Subcutaneous abdominal adipose tissue (tissue), 5 donors: ENCODE measurements at regions not wholly inside any gene's neighbourhood (a gene's known extent, or its start where the extent isn't known, plus 50 kb on each side); places are given as distances from the start of the nearest gene placed in this dataset.

ENCODE experiments used
- H3K27ac ChIP-seq: one replicate; pipeline ENCODE4 v1.7.0; 2013; ENCODE audit warnings: low read depth, mild to moderate bottlenecking, inconsistent platforms, low read length, moderate library complexity
- H3K27me3 ChIP-seq, 5 donors: one replicate each; pipeline ENCODE4 v1.7.0; 2013; ENCODE audit warnings: low read length in 5 of 5, inconsistent platforms in 1 of 5; ENCODE audit not compliant: control insufficient read depth in 5 of 5, insufficient read depth in 4 of 5
- H3K36me3 ChIP-seq, 5 donors: one replicate each; pipeline ENCODE4 v1.7.0; 2013; ENCODE audit warnings: low read length in 5 of 5; ENCODE audit not compliant: control insufficient read depth in 5 of 5, insufficient read depth in 5 of 5
- H3K4me1 ChIP-seq, 5 donors: one replicate each; pipeline ENCODE4 v1.7.0; 2013; ENCODE audit warnings: low read length in 5 of 5, mild to moderate bottlenecking in 3 of 5, moderate library complexity in 1 of 5; ENCODE audit not compliant: control insufficient read depth in 5 of 5, insufficient read depth in 5 of 5
- H3K4me3 ChIP-seq, 5 donors: one replicate each; pipeline ENCODE4 v1.7.0; 2013; ENCODE audit warnings: low read length in 5 of 5, low read depth in 1 of 5
- H3K9ac ChIP-seq, 5 donors: one replicate each; pipeline ENCODE4 v1.7.0; 2013; ENCODE audit warnings: low read length in 5 of 5, mild to moderate bottlenecking in 4 of 5, moderate library complexity in 3 of 5
- H3K9me3 ChIP-seq, 5 donors: one replicate each; pipeline ENCODE4 v1.7.0; 2013; ENCODE audit warnings: low read length in 5 of 5; ENCODE audit not compliant: control insufficient read depth in 5 of 5
- donor health status: healthy.
- donor health status: healthy.
- donor health status: healthy.
- donor health status: healthy.
- donor health status: healthy.

GRCh38 chr10:20959242-20959641 lies 62.1 kb upstream of the NEBL start:
- Histone ChIP-seq H3K4me1 (peaks cover 0 to 24% (median 12%) of the 10 kb centered on the region in 5 donors), H3K9ac (no peak overlapping the region), H3K27ac (no peak overlapping the region), H3K4me3 (no peak overlapping the region), H3K9me3 (peaks cover 0 to under 1% (median 0%) of the 10 kb centered on the region in 5 donors), H3K36me3 (no peaks in the 10 kb centered on the region), H3K27me3 (no peaks in the 10 kb centered on the region)

- H3K27ac ChIP-seq = no peak overlapping the region
- peaks cover 0 to 24% (median 12%) of the 10 kb centered on the region in 5 donors for H3K4me1 ChIP-seq
- no peak overlapping the region for H3K4me3 ChIP-seq
- no peak overlapping the region for H3K9ac ChIP-seq
- no peaks in the 10 kb centered on the region for H3K9me3 ChIP-seq
- H3K36me3 ChIP-seq = no peaks in the 10 kb centered on the region
- H3K27me3 ChIP-seq = no peaks in the 10 kb centered on the region
These were observed 61.7 kb upstream of the NEBL start for GRCh38 chr10:20958764-20959163.

DNA sequence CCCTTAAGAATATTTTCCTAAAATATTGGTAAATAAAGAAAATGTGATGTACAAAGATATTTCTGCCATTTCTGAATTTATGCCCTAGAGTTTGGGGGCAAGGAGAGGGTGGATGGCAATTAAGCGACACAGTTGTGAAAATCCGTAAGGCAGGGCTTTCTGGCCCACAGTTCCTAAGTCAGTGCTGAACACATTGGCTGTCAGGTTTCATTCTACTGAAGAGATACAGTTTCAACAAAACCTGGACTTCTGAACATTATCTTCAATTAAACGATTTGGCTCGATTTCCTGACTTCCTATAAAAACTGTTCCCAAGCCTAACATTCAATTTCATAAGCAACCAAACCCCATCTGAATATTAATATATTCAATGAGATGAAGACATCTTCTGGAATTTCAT lies 61.1 kb upstream of the NEBL start:
- no peaks in the 10 kb centered on the region for H3K36me3 ChIP-seq
- H3K9me3 ChIP-seq = no peaks in the 10 kb centered on the region
- H3K27me3 ChIP-seq = no peaks in the 10 kb centered on the region
- H3K9ac ChIP-seq = no peak overlapping the region
- H3K4me3 ChIP-seq = no peak overlapping the region
- peaks cover 0 to 24% (median 12%) of the 10 kb centered on the region in 5 donors for H3K4me1 ChIP-seq
- peak overlapping the region; percentile 31 for H3K27ac ChIP-seq

GRCh38 chr10:20957744-20958143 lies 60.6 kb upstream of the NEBL start:
- H3K4me1 ChIP-seq = peaks cover 0 to 24% (median 12%) of the 10 kb centered on the region in 5 donors
- no peak overlapping the region for H3K9ac ChIP-seq
- no peak overlapping the region for H3K4me3 ChIP-seq
- H3K27me3 ChIP-seq = no peaks in the 10 kb centered on the region
- no peaks in the 10 kb centered on the region for H3K9me3 ChIP-seq
- no peaks in the 10 kb centered on the region for H3K36me3 ChIP-seq
- peak overlapping the region; percentile 31 for H3K27ac ChIP-seq

DNA sequence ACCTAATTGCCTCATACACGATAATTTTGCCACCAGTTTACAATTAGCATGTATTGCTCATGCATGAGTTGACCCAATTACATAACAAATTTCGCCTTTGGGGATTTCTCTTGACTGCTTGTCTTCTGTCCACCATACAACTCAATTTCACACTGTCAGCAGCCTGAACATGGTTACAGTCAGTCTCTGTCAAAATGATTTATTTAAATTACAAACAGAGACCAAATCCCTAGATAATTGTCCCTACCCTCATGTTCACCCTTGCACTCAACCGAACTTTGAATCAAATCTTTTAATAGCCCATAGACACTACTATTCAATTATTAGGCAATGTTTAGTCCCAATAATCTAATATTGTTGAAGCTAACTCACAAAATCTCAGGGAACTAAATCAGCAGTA lies 59.7 kb upstream of the NEBL start:
- Histone ChIP-seq H3K4me3 (no peak overlapping the region), H3K27ac (no peak overlapping the region), H3K4me1 (peaks cover 0 to 24% (median 12%) of the 10 kb centered on the region in 5 donors), H3K9me3 (no peaks in the 10 kb centered on the region), H3K36me3 (no peaks in the 10 kb centered on the region), H3K27me3 (no peaks in the 10 kb centered on the region), H3K9ac (no peak overlapping the region)

DNA sequence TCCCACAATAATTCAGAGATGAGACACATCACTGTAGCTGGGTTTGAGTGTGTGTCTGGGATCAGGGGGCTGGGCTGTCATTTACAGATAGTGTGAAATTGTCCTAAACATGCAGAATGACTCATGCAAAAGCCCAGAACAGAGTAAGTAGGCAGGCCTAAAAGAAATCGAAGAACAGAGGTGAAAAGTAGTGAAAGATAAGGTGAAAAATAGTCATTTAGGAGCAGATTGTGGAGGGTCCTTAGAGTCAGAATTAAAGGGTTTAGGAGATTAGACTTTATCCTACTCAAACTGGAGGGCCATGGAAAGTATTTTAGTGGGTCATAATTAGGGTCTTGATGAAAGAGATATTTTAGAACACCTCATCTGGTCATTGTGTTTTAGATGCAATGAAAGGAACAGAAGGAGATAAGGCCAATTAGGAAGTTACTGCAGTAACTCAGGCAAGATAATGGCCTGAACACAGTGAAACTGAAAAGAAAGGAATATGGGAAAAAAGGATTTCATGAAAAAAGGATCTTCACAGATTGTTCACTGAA lies 58.3 kb upstream of the NEBL start:
- Histone ChIP-seq H3K4me1 (peaks cover 0 to 24% (median 12%) of the 10 kb centered on the region in 5 donors), H3K27ac (no peak overlapping the region), H3K27me3 (no peaks in the 10 kb centered on the region), H3K9ac (no peak overlapping the region), H3K4me3 (no peak overlapping the region), H3K36me3 (no peaks in the 10 kb centered on the region), H3K9me3 (no peaks in the 10 kb centered on the region)

DNA sequence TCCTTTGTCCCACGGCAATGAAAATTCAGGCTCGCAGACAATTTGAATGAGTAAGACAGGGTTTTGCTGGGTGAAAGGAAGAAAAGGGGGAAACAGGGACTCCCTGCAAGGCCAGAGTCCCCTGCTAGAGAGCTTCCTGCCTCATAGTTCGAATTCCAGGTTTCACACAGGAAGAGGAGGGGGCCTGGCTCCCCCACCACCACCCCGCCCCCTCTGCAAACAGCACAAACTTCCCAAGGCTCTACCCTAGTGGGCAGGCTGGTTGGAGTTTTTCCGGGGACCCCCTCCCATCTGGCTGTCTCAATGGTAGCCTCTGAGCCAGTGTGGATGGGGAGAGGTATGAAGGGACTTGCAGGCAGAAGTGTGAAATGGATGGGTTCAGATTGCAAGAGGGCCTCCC lies 57.4 kb upstream of the NEBL start:
- H3K27me3 ChIP-seq = no peaks in the 10 kb centered on the region

GRCh38 chr10:20953120-20953519 lies 56.0 kb upstream of the NEBL start:
- no peak overlapping the region for H3K4me3 ChIP-seq
- H3K9me3 ChIP-seq = no peaks in the 10 kb centered on the region
- no peak overlapping the region for H3K9ac ChIP-seq
- H3K36me3 ChIP-seq = no peaks in the 10 kb centered on the region
- no peak overlapping the region for H3K27ac ChIP-seq
- H3K4me1 ChIP-seq = peaks cover 0 to 19% (median 11%) of the 10 kb centered on the region in 5 donors
- no peaks in the 10 kb centered on the region for H3K27me3 ChIP-seq

More for the DNA sequence above, 57.4 kb upstream of the NEBL start:
- no peak overlapping the region for H3K4me3 ChIP-seq
- no peak overlapping the region for H3K27ac ChIP-seq
- no peaks in the 10 kb centered on the region for H3K36me3 ChIP-seq
- peaks cover 0 to 24% (median 12%) of the 10 kb centered on the region in 5 donors for H3K4me1 ChIP-seq
- H3K9ac ChIP-seq = no peak overlapping the region
- H3K9me3 ChIP-seq = no peaks in the 10 kb centered on the region

DNA sequence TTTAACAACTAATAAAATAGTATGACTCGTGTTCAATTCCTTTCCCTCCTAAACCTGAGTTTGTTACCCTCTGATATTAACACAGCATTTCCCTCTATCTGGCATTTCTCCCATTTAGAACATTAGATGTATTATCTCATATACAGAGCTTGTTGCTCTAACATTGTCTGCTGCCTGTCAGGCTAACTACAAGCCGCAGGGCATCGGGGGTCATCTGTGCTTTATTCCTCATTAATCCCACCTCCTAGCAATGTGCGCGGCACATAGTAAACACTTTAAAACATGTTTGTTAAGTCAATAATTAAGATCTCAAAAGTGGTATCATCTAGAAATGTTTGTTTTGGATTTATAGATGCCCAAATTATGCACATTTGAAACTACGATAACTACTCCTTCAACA lies 52.9 kb upstream of the NEBL start:
- Histone ChIP-seq H3K9me3 (no peaks in the 10 kb centered on the region), H3K27ac (no peak overlapping the region), H3K9ac (no peak overlapping the region), H3K4me1 (no peaks in the 10 kb centered on the region), H3K36me3 (no peaks in the 10 kb centered on the region), H3K27me3 (no peaks in the 10 kb centered on the region), H3K4me3 (no peak overlapping the region)

- H3K4me1 ChIP-seq = no peaks in the 10 kb centered on the region
- H3K4me3 ChIP-seq = no peak overlapping the region
- no peak overlapping the region for H3K9ac ChIP-seq
- H3K27me3 ChIP-seq = no peaks in the 10 kb centered on the region
- H3K9me3 ChIP-seq = no peaks in the 10 kb centered on the region
- H3K36me3 ChIP-seq = no peaks in the 10 kb centered on the region
- no peak overlapping the region for H3K27ac ChIP-seq
These were observed 51.7 kb upstream of the NEBL start for GRCh38 chr10:20948686-20949327.
